GM23338 (cell line): ENCODE measurements at regions not wholly inside any gene's neighbourhood (a gene's known extent, or its start where the extent isn't known, plus 50 kb on each side); places are given as distances from the start of the nearest gene placed in this dataset.
A peak's percentile ranks its signal among the peaks of the same experiment; 100 is the strongest.

ENCODE experiments used
- ATAC-seq: fragments of 200-7000 bp; cut with Tn5 transposase; 3 replicates; pipeline ENCODE4 v1.9.1; 2020
- DNase-seq: peaks from one replicate; pipeline ENCODE4 v3.0.0-alpha.2; 2015; ENCODE audit warnings: low spot score
- H2AFZ ChIP-seq: fragments of 200-600 bp; sonication (generic); 2 replicates; pipeline ENCODE4 v1.8.0; 2016; ENCODE audit warnings: antibody characterized with exemption, mild to moderate bottlenecking, moderate library complexity
- H3F3A ChIP-seq: fragments of 200-600 bp; sonication (generic); replicated peaks from 2 replicates; pipeline ENCODE4 v1.8.0; 2017; ENCODE audit warnings: antibody characterized with exemption, mixed run types, low read depth
- H3K27ac ChIP-seq: fragments of 200-600 bp; sonication (generic); 2 replicates; pipeline ENCODE4 v1.6.1; 2016; ENCODE audit warnings: low read depth
- H3K27me3 ChIP-seq: fragments of 200-600 bp; sonication (generic); 2 replicates; pipeline ENCODE4 v1.8.0; 2016; ENCODE audit warnings: mild to moderate bottlenecking, mixed run types, moderate library complexity; ENCODE audit not compliant: insufficient read depth
- H3K36me3 ChIP-seq: fragments of 200-600 bp; sonication (generic); 2 replicates; pipeline ENCODE4 v1.8.0; 2016; ENCODE audit warnings: mild to moderate bottlenecking; ENCODE audit not compliant: insufficient read depth
- H3K4me1 ChIP-seq: fragments of 200-600 bp; sonication (generic); 2 replicates; pipeline ENCODE4 v1.8.0; 2016; ENCODE audit warnings: mild to moderate bottlenecking, moderate library complexity; ENCODE audit not compliant: insufficient read depth
- H3K4me2 ChIP-seq: fragments of 200-600 bp; sonication (generic); 2 replicates; pipeline ENCODE4 v1.7.1; 2017; ENCODE audit warnings: mixed run types
- H3K4me3 ChIP-seq: fragments of 200-600 bp; sonication (generic); 2 replicates; pipeline ENCODE4 v1.6.1; 2016; ENCODE audit warnings: mixed run types
- H3K79me2 ChIP-seq: fragments of 200-600 bp; sonication (generic); replicated peaks from 2 replicates; pipeline ENCODE4 v1.8.0; 2017; ENCODE audit warnings: mild to moderate bottlenecking; ENCODE audit not compliant: insufficient read depth
- H3K9me2 ChIP-seq: fragments of 200-600 bp; sonication (generic); 2 replicates; pipeline ENCODE4 v1.8.0; 2017; ENCODE audit not compliant: insufficient read depth
- H4K20me1 ChIP-seq: fragments of 200-600 bp; sonication (generic); replicated peaks from 2 replicates; pipeline ENCODE4 v1.8.0; 2017; ENCODE audit warnings: mild to moderate bottlenecking; ENCODE audit not compliant: insufficient read depth
- H3K27ac Mint-ChIP-seq: 2 replicates; pipeline ENCODE4 v1.8.0; 2020; ENCODE audit warnings: inconsistent platforms, mild to moderate bottlenecking, moderate library complexity, mixed read lengths
- H3K27me3 Mint-ChIP-seq: 3 replicates; pipeline ENCODE4 v1.8.0; 2022; ENCODE audit warnings: low read depth, mild to moderate bottlenecking, moderate library complexity, mixed read lengths, inconsistent platforms; ENCODE audit not compliant: insufficient read depth, poor library complexity
- H3K36me3 Mint-ChIP-seq: 3 replicates; pipeline ENCODE4 v1.8.0; 2021; ENCODE audit warnings: low read depth, mild to moderate bottlenecking, inconsistent platforms, moderate library complexity, mixed read lengths
- H3K4me1 Mint-ChIP-seq: 3 replicates; pipeline ENCODE4 v1.8.0; 2020; ENCODE audit warnings: mild to moderate bottlenecking, inconsistent platforms, mixed read lengths
- H3K4me3 Mint-ChIP-seq: 3 replicates; pipeline ENCODE4 v1.8.0; 2021; ENCODE audit warnings: moderate library complexity, mild to moderate bottlenecking, inconsistent platforms, mixed read lengths
- H3K9me3 Mint-ChIP-seq: 3 replicates; pipeline ENCODE4 v1.8.0; 2020; ENCODE audit warnings: moderate library complexity, mild to moderate bottlenecking, inconsistent platforms, mixed read lengths
- CTCF ChIP-seq, 2 experiments: fragments of 200-600 bp in 1 of 2; sonication (generic) in 1 of 2; conservative IDR thresholded peaks; 2 replicates each; pipeline versions ENCODE4 v1.5.1 to v1.6.1; 2016 to 2017; ENCODE audit warnings: antibody characterized with exemption in 2 of 2, low read depth in 2 of 2, mild to moderate bottlenecking in 2 of 2, moderate library complexity in 1 of 2
- JUNB ChIP-seq: IDR thresholded peaks from one replicate; pipeline ENCODE4 v1.6.1; 2016; ENCODE audit warnings: antibody characterized with exemption; ENCODE audit not compliant: unreplicated experiment
- POLR2AphosphoS5 ChIP-seq: IDR thresholded peaks from 2 replicates; pipeline ENCODE4 v1.6.1; 2016; ENCODE audit warnings: antibody characterized with exemption, low read depth
- REST ChIP-seq: IDR thresholded peaks from one replicate; pipeline ENCODE4 v1.6.1; 2018; ENCODE audit warnings: antibody characterized with exemption; ENCODE audit not compliant: unreplicated experiment
- ZNF114 ChIP-seq: fragments of 250-450 bp; sonication (Bioruptor Pico); IDR thresholded peaks from 2 replicates; pipeline ENCODE4 v1.5.0; 2020; ENCODE audit warnings: mild to moderate bottlenecking, moderate library complexity
- ZNF331 ChIP-seq: fragments of 250-450 bp; sonication (Bioruptor Pico); IDR thresholded peaks from 2 replicates; pipeline ENCODE4 v1.5.0; 2020; ENCODE audit warnings: low read depth, mild to moderate bottlenecking, moderate library complexity

GRCh38 chr4:3868211-3869173 lies 102.3 kb downstream of the ADRA2C start:
- H3K4me3 ChIP-seq = no peak overlapping the region
- H2AFZ ChIP-seq = no peak overlapping the region
- peaks cover 6% of the 10 kb centered on the region; the same call in 1 of the 3 replicates for H3K36me3 Mint-ChIP-seq
- H3K4me1 Mint-ChIP-seq = peaks cover 22% of the 10 kb centered on the region
- 0 out of 2 replicates have a peak, but pooled peaks cover 3% of the 10 kb centered on the region for H3F3A ChIP-seq
- no peaks in the 10 kb centered on the region for H3K9me2 ChIP-seq
- H3K36me3 ChIP-seq = no peaks in the 10 kb centered on the region
- peaks cover 15% of the 10 kb centered on the region for H3K9me3 Mint-ChIP-seq
- TF ChIP-seq JUNB (no peak), REST (peak; percentile 93), POLR2AphosphoS5 (no peak)
- H3K27ac Mint-ChIP-seq = no peak overlapping the region
- peak; percentile 81 for DNase-seq
- H3K4me3 Mint-ChIP-seq = no peak overlapping the region
- peak; percentile 37 for ATAC-seq
- H3K79me2 ChIP-seq = no peaks in the 10 kb centered on the region
- H3K27me3 ChIP-seq = peaks cover 25% of the 10 kb centered on the region
- peaks cover 7% of the 10 kb centered on the region for H3K4me1 ChIP-seq
- peaks cover 33% of the 10 kb centered on the region for H3K27me3 Mint-ChIP-seq
- no peaks in the 10 kb centered on the region for H4K20me1 ChIP-seq
- H3K27ac ChIP-seq = no peak overlapping the region
- no peak overlapping the region for H3K4me2 ChIP-seq

GRCh38 chr4:3869174-3869572 lies 103.0 kb downstream of the ADRA2C start:
- Histone ChIP-seq H3F3A (0 out of 2 replicates have a peak, but pooled peaks cover 3% of the 10 kb centered on the region), H3K36me3 (no peaks in the 10 kb centered on the region), H3K27ac (no peak overlapping the region), H3K4me2 (no peak overlapping the region), H4K20me1 (no peaks in the 10 kb centered on the region), H3K4me3 (no peak overlapping the region), H2AFZ (no peak overlapping the region), H3K27me3 (peaks cover 25% of the 10 kb centered on the region), H3K9me2 (no peaks in the 10 kb centered on the region), H3K79me2 (no peaks in the 10 kb centered on the region), H3K4me1 (peaks cover under 1% of the 10 kb centered on the region; the same call in 1 of the 2 replicates)
- TF ChIP-seq CTCF (conservative IDR thresholded peaks at IDR 0.05; ENCODE audit: low read depth in 2 of 2) (no peak), ZNF331 (no peak), ZNF114 (CRISPR knock-in tag) (no peak)
- Mint-ChIP-seq H3K27me3 (peaks cover 35% of the 10 kb centered on the region), H3K4me3 (no peak overlapping the region), H3K4me1 (peaks cover 17% of the 10 kb centered on the region), H3K27ac (no peak overlapping the region), H3K36me3 (peaks cover 6% of the 10 kb centered on the region; the same call in 1 of the 3 replicates), H3K9me3 (peaks cover 15% of the 10 kb centered on the region)
- DNase-seq = no peak
- no peak for ATAC-seq
